IPS DF 6.9 (cell line): ENCODE measurements at regions not wholly inside any gene's neighbourhood (a gene's known extent, or its start where the extent isn't known, plus 50 kb on each side); places are given as distances from the start of the nearest gene placed in this dataset.

ENCODE experiments used
- DNase-seq: peaks from one replicate; pipeline ENCODE4 v3.0.0-alpha.2; 2013; ENCODE audit warnings: low read depth, low spot score
- H3K27ac ChIP-seq: one replicate; pipeline ENCODE4 v1.5.1; 2013; ENCODE audit warnings: low read length, control low read depth
- H3K27me3 ChIP-seq: 2 replicates; pipeline ENCODE4 v1.6.1; 2013; ENCODE audit warnings: mild to moderate bottlenecking, low read length; ENCODE audit not compliant: control insufficient read depth, insufficient read depth
- H3K36me3 ChIP-seq: 2 replicates; pipeline ENCODE4 v1.6.1; 2013; ENCODE audit warnings: low read length; ENCODE audit not compliant: control insufficient read depth, insufficient read depth
- H3K4me1 ChIP-seq: 2 replicates; pipeline ENCODE4 v1.6.1; 2013; ENCODE audit warnings: low read length; ENCODE audit not compliant: control insufficient read depth, insufficient read depth
- H3K4me3 ChIP-seq: 2 replicates; pipeline ENCODE4 v1.5.1; 2013; ENCODE audit warnings: mild to moderate bottlenecking, low read length
- H3K9me3 ChIP-seq: 2 replicates; pipeline ENCODE4 v1.6.1; 2013; ENCODE audit warnings: low read length, inconsistent platforms; ENCODE audit not compliant: control insufficient read depth, insufficient read depth
- WGBS: extraction: QIAGEN DNeasy Blood & Tissue Kit; methylation state at CpG from one replicate; pipeline ENCODE4 v1.1.7; 2013; ENCODE audit warnings: mixed read lengths, missing lambda C conversion rate; ENCODE audit not compliant: insufficient read length, insufficient coverage; 5-methylcytosine and 5-hydroxymethylcytosine counted together

- Histone ChIP-seq H3K4me1 (no peaks in the 10 kb centered on the region), H3K36me3 (no peaks in the 10 kb centered on the region), H3K27me3 (no peaks in the 10 kb centered on the region), H3K4me3 (no peak overlapping the region), H3K9me3 (no peaks in the 10 kb centered on the region), H3K27ac (no peak overlapping the region)
- DNase-seq = no peak
- no CpG with 5 or more reads among the region's 6 CpGs for WGBS
These were observed 114.2 kb downstream of the PPP1R3A start for GRCh38 chr7:113804475-113805095.

- Histone ChIP-seq H3K4me1 (no peaks in the 10 kb centered on the region), H3K27ac (no peak overlapping the region), H3K9me3 (no peaks in the 10 kb centered on the region), H3K27me3 (no peaks in the 10 kb centered on the region), H3K36me3 (no peaks in the 10 kb centered on the region), H3K4me3 (no peak overlapping the region)
- no CpG with 5 or more reads among the region's 1 CpG for WGBS
- no peak for DNase-seq
These were observed 117.1 kb downstream of the PPP1R3A start for GRCh38 chr7:113801751-113802150.

GRCh38 chr7:113800826-113801225, 118.0 kb downstream of the PPP1R3A start:
- H3K36me3 ChIP-seq = no peaks in the 10 kb centered on the region
- H3K9me3 ChIP-seq = no peaks in the 10 kb centered on the region
- no CpG with 5 or more reads among the region's 2 CpGs for WGBS
- DNase-seq = no peak
- no peak overlapping the region for H3K4me3 ChIP-seq
- no peaks in the 10 kb centered on the region for H3K27me3 ChIP-seq
- H3K4me1 ChIP-seq = no peaks in the 10 kb centered on the region
- no peak overlapping the region for H3K27ac ChIP-seq

- WGBS = no CpG with 5 or more reads among the region's 3 CpGs
- Histone ChIP-seq H3K27me3 (no peaks in the 10 kb centered on the region), H3K27ac (no peak overlapping the region), H3K9me3 (no peaks in the 10 kb centered on the region), H3K4me1 (no peaks in the 10 kb centered on the region), H3K4me3 (no peak overlapping the region), H3K36me3 (no peaks in the 10 kb centered on the region)
- DNase-seq = no peak
These were observed 118.9 kb downstream of the PPP1R3A start for GRCh38 chr7:113799896-113800295.

- Histone ChIP-seq H3K4me3 (no peak overlapping the region), H3K4me1 (no peaks in the 10 kb centered on the region), H3K27me3 (no peaks in the 10 kb centered on the region), H3K27ac (no peak overlapping the region), H3K36me3 (no peaks in the 10 kb centered on the region), H3K9me3 (no peaks in the 10 kb centered on the region)
- WGBS = no CpG with 5 or more reads among the region's 2 CpGs
- no peak for DNase-seq
These were observed 121.3 kb downstream of the PPP1R3A start for GRCh38 chr7:113797420-113798010.

- Histone ChIP-seq H3K4me3 (no peak overlapping the region), H3K27me3 (no peaks in the 10 kb centered on the region), H3K4me1 (no peaks in the 10 kb centered on the region), H3K36me3 (no peaks in the 10 kb centered on the region), H3K9me3 (no peaks in the 10 kb centered on the region), H3K27ac (no peak overlapping the region)
- no peak for DNase-seq
- no CpG with 5 or more reads among the region's 2 CpGs for WGBS
These were observed 122.3 kb downstream of the PPP1R3A start for GRCh38 chr7:113796557-113796956.

GRCh38 chr7:113794573-113794972, 124.2 kb downstream of the PPP1R3A start:
- no peaks in the 10 kb centered on the region for H3K4me1 ChIP-seq
- no CpG with 5 or more reads among the region's 1 CpG for WGBS
- H3K27me3 ChIP-seq = no peaks in the 10 kb centered on the region
- H3K9me3 ChIP-seq = no peaks in the 10 kb centered on the region
- DNase-seq = no peak
- H3K27ac ChIP-seq = no peak overlapping the region
- H3K4me3 ChIP-seq = no peak overlapping the region
- no peaks in the 10 kb centered on the region for H3K36me3 ChIP-seq

- no peak overlapping the region for H3K27ac ChIP-seq
These were observed 125.6 kb downstream of the PPP1R3A start for GRCh38 chr7:113793171-113793570.

GRCh38 chr7:113790025-113790424, 128.8 kb downstream of the PPP1R3A start:
- H3K36me3 ChIP-seq = no peaks in the 10 kb centered on the region
- H3K4me3 ChIP-seq = no peak overlapping the region
- no CpG with 5 or more reads among the region's 4 CpGs for WGBS

More at GRCh38 chr7:113793171-113793570, 125.6 kb downstream of the PPP1R3A start:
- Histone ChIP-seq H3K9me3 (no peaks in the 10 kb centered on the region), H3K27me3 (no peaks in the 10 kb centered on the region), H3K36me3 (no peaks in the 10 kb centered on the region), H3K4me3 (no peak overlapping the region), H3K4me1 (no peaks in the 10 kb centered on the region)
- WGBS = no CpG with 5 or more reads among the region's 3 CpGs
- DNase-seq = no peak

GRCh38 chr7:113787106-113787505, 131.7 kb downstream of the PPP1R3A start:
- no peaks in the 10 kb centered on the region for H3K4me1 ChIP-seq
- no peaks in the 10 kb centered on the region for H3K27me3 ChIP-seq
- no peak overlapping the region for H3K4me3 ChIP-seq
- H3K27ac ChIP-seq = no peak overlapping the region
- no peaks in the 10 kb centered on the region for H3K9me3 ChIP-seq
- no peaks in the 10 kb centered on the region for H3K36me3 ChIP-seq
- no peak for DNase-seq
- WGBS = 100% methylated on average over 1 of the region's 2 CpGs

More at GRCh38 chr7:113790025-113790424, 128.8 kb downstream of the PPP1R3A start:
- no peaks in the 10 kb centered on the region for H3K4me1 ChIP-seq
- H3K27ac ChIP-seq = no peak overlapping the region
- no peaks in the 10 kb centered on the region for H3K27me3 ChIP-seq
- no peak for DNase-seq
- H3K9me3 ChIP-seq = no peaks in the 10 kb centered on the region

GRCh38 chr7:113784956-113785355, 133.9 kb downstream of the PPP1R3A start:
- Histone ChIP-seq H3K4me3 (no peak overlapping the region), H3K9me3 (no peaks in the 10 kb centered on the region), H3K36me3 (no peaks in the 10 kb centered on the region), H3K27me3 (no peaks in the 10 kb centered on the region), H3K27ac (no peak overlapping the region), H3K4me1 (no peaks in the 10 kb centered on the region)
- no CpG with 5 or more reads among the region's 3 CpGs for WGBS
- DNase-seq = no peak
